ENCODE measurements at regions not wholly inside any gene's neighbourhood (a gene's known extent, or its start where the extent isn't known, plus 50 kb on each side); places are given as distances from the start of the nearest gene placed in this dataset.

DNA sequence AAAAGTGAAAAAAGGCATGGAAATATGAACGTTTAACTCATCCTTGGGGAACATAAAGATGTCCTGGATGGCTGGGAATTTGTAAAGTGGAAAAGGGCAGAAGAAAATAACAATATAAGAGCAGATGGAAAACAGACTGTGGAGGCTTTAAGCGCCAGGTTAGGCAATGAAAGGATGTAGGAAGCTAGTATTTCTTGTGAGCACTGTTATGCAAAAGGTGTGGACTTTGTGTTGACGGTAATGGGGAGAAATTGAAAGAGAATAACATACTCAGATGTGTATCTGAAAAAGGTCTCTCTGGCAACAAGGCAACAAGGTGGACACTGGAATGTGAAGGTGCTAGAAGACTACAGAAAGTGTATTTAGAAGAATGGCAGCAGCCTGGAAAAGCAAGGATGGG is 411.8 kb downstream of the PLPP3 start:
- no peak for ATAC-seq (replicated peaks in 1 of 4)
- 70% methylated on average over 3 of the region's 3 CpGs for WGBS (ENCODE audit: insufficient coverage)
- Mint-ChIP-seq H3K27me3 (no peaks in the 10 kb centered on the region), H3K4me3 (no peak overlapping the region), H3K27ac (no peak overlapping the region), H3K36me3 (no peaks in the 10 kb centered on the region), H3K4me1 (no peaks in the 10 kb centered on the region), H3K9me3 (peaks cover 0 to 6% (median 0%) of the 10 kb centered on the region in 3 donors)
- Histone ChIP-seq H3K4me1 (ENCODE audit: control insufficient read depth in 1 of 2, extremely low read depth in 1 of 2, insufficient read depth in 2 of 2, low read length in 2 of 2) (no peaks in the 10 kb centered on the region), H3K36me3 (ENCODE audit: control insufficient read depth in 2 of 2, extremely low read depth in 1 of 2, insufficient read depth in 1 of 2, low read length in 1 of 2) (no peaks in the 10 kb centered on the region), H3K4me3 (ENCODE audit: control insufficient read depth in 1 of 2, extremely low read depth in 1 of 2, low read length in 1 of 2) (no peak overlapping the region), H3K9me3 (no peaks in the 10 kb centered on the region), H3K27me3 (replicated peaks in 1 of 2; ENCODE audit: control insufficient read depth in 2 of 2, extremely low read depth in 1 of 2, insufficient read depth in 2 of 2, low read length in 1 of 2) (no peaks in the 10 kb centered on the region), H3K27ac (ENCODE audit: low read length) (no peak overlapping the region)
- POLR2A ChIA-PET = no interaction called here
- CTCF ChIA-PET = no interaction called here
- no peak for DNase-seq

DNA sequence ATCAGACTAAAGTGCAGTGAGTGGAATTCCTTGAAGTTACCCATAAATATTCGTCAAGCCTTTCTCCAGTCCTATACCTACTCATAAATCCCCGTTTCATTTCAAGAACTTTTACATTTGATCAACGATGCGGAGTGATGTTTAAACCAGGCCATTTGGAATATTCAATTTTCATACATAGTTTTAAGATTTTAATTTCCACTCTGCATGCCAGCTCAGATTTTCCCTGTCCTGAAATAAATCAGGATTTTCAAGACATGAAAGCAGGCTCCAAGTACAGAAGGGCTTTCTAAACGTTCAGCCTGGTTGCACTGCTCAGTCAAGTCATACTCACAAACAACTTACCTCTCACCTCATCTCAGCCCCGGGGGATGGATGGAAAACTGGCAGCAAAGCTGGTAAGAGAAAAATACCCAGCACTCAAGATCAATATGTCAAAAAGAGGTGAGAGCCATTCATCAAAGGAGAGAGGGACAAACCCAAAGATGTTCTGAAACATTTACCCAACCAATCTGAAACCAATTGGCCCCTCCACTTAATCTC is 418.5 kb downstream of the PLPP3 start:
- Histone ChIP-seq H3K4me3 (ENCODE audit: control insufficient read depth in 1 of 2, extremely low read depth in 1 of 2, low read length in 1 of 2) (no peak overlapping the region), H3K27me3 (replicated peaks in 1 of 2; ENCODE audit: control insufficient read depth in 2 of 2, extremely low read depth in 1 of 2, insufficient read depth in 2 of 2, low read length in 1 of 2) (no peaks in the 10 kb centered on the region), H3K27ac (ENCODE audit: low read length) (no peak overlapping the region), H3K9me3 (no peaks in the 10 kb centered on the region), H3K36me3 (ENCODE audit: control insufficient read depth in 2 of 2, extremely low read depth in 1 of 2, insufficient read depth in 1 of 2, low read length in 1 of 2) (no peaks in the 10 kb centered on the region), H3K4me1 (ENCODE audit: control insufficient read depth in 1 of 2, extremely low read depth in 1 of 2, insufficient read depth in 2 of 2, low read length in 2 of 2) (no peaks in the 10 kb centered on the region)
- no peaks in the 10 kb centered on the region for H3K36me3 Mint-ChIP-seq
- no peak for DNase-seq
- no peaks in the 10 kb centered on the region for H3K27me3 Mint-ChIP-seq
- WGBS (ENCODE audit: insufficient coverage) = 83% methylated on average over 1 of the region's 6 CpGs
- H3K27ac Mint-ChIP-seq = no peak overlapping the region
- H3K4me1 Mint-ChIP-seq = no peaks in the 10 kb centered on the region
- ATAC-seq (replicated peaks in 1 of 4) = no peak
- peaks cover 0 to 7% (median 0%) of the 10 kb centered on the region in 3 donors for H3K9me3 Mint-ChIP-seq
- ChIA-PET POLR2A (no interaction called here), CTCF (no interaction called here)
- no peak overlapping the region for H3K4me3 Mint-ChIP-seq

DNA sequence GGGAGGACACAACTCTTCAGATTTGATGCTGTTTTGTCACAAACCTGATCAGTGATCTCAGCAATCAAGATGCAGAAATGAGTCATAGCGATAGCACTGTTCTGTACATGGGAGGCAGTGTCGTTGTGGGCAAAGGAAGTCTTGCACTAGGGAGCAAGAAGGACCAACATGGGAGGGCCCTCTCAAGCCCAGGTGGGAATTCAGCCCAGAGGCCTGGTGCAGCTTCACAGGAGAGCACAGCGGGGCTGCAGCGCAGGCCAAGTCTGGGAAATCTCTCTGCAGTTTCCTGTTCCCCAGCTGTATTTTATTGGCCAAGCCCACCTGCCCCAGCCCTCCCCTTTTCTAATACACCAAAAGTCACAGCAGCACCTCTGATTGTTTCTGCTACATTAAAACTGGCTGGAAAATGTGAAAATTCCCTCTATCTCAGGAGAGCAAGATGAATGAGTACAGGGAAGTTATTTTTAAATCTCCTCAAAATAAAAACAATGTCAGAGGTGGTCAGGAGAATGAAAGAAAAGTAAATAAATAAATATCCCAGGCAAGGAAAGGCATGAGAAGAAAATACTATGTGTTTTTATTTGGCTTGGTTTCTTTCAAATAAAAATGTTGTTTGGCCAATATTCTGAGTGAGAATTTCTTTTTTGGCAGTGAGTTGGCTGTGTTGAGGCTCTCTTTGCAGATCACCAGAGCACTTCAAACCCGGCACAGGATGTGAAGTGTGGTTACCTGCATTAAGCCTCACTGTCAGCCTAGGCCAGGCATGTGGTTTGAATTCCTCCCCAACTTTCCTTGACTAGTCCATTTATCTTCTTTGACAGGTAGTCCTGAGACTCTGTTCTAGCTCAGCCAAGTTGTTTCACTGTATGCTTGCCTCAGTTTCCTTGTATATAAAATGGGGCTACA is 422.1 kb downstream of the PLPP3 start:
- Histone ChIP-seq H3K27ac (ENCODE audit: low read length) (no peak overlapping the region), H3K4me1 (ENCODE audit: control insufficient read depth in 1 of 2, extremely low read depth in 1 of 2, insufficient read depth in 2 of 2, low read length in 2 of 2) (no peaks in the 10 kb centered on the region), H3K4me3 (ENCODE audit: control insufficient read depth in 1 of 2, extremely low read depth in 1 of 2, low read length in 1 of 2) (no peak overlapping the region), H3K27me3 (replicated peaks in 1 of 2; ENCODE audit: control insufficient read depth in 2 of 2, extremely low read depth in 1 of 2, insufficient read depth in 2 of 2, low read length in 1 of 2) (no peaks in the 10 kb centered on the region), H3K9me3 (no peaks in the 10 kb centered on the region), H3K36me3 (ENCODE audit: control insufficient read depth in 2 of 2, extremely low read depth in 1 of 2, insufficient read depth in 1 of 2, low read length in 1 of 2) (no peaks in the 10 kb centered on the region)
- ChIA-PET POLR2A (no interaction called here), CTCF (no interaction called here)
- DNase-seq = no peak
- Mint-ChIP-seq H3K9me3 (peaks cover 0 to 4% (median 0%) of the 10 kb centered on the region in 3 donors), H3K27me3 (no peaks in the 10 kb centered on the region), H3K4me3 (no peak overlapping the region), H3K36me3 (no peaks in the 10 kb centered on the region), H3K27ac (no peak overlapping the region), H3K4me1 (no peaks in the 10 kb centered on the region)
- no peak for ATAC-seq (replicated peaks in 1 of 4)
- WGBS (ENCODE audit: insufficient coverage) = 71% methylated on average over 4 of the region's 5 CpGs

DNA sequence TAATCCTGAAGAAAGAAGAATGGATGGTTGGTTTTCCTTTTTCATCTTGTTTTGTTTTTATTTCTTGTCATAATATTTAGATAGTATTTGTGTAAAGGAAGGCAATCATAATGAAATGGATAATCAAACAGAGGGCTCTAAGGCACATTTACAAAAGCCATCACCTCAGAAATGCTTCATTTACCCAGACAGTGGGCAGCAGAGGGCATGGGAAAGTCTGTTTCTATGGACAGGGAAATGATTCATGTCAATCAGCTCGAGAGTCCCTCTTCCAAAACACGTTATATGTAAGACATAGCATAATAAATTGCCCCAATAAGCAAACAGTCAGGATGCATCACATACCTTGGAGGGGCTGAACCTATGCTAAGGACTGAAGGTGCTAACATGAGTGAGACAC is 426.1 kb downstream of the PLPP3 start:
- ChIA-PET CTCF (no interaction called here), POLR2A (interaction anchor here in 1 of 2 donors (0.7 kb wide), 1 partner anchor 1812 kb away, joined by 3 read pairs; no protein-coding TSS in a partner anchor)
- DNase-seq (no peak), ATAC-seq (replicated peaks in 1 of 4) (no peak)
- Mint-ChIP-seq H3K36me3 (no peaks in the 10 kb centered on the region), H3K9me3 (no peaks in the 10 kb centered on the region), H3K4me1 (no peaks in the 10 kb centered on the region), H3K27ac (no peak overlapping the region), H3K27me3 (no peaks in the 10 kb centered on the region), H3K4me3 (no peak overlapping the region)
- no peaks in the 10 kb centered on the region for H3K9me3 ChIP-seq
- H3K4me3 ChIP-seq (ENCODE audit: control insufficient read depth in 1 of 2, extremely low read depth in 1 of 2, low read length in 1 of 2) = no peak overlapping the region
- no CpG with 5 or more reads among the region's 2 CpGs for WGBS (ENCODE audit: insufficient coverage)
- H3K4me1 ChIP-seq (ENCODE audit: control insufficient read depth in 1 of 2, extremely low read depth in 1 of 2, insufficient read depth in 2 of 2, low read length in 2 of 2) = no peaks in the 10 kb centered on the region
- H3K36me3 ChIP-seq (ENCODE audit: control insufficient read depth in 2 of 2, extremely low read depth in 1 of 2, insufficient read depth in 1 of 2, low read length in 1 of 2) = no peaks in the 10 kb centered on the region
- no peak overlapping the region for H3K27ac ChIP-seq (ENCODE audit: low read length)
- no peaks in the 10 kb centered on the region for H3K27me3 ChIP-seq (replicated peaks in 1 of 2; ENCODE audit: control insufficient read depth in 2 of 2, extremely low read depth in 1 of 2, insufficient read depth in 2 of 2, low read length in 1 of 2)

DNA sequence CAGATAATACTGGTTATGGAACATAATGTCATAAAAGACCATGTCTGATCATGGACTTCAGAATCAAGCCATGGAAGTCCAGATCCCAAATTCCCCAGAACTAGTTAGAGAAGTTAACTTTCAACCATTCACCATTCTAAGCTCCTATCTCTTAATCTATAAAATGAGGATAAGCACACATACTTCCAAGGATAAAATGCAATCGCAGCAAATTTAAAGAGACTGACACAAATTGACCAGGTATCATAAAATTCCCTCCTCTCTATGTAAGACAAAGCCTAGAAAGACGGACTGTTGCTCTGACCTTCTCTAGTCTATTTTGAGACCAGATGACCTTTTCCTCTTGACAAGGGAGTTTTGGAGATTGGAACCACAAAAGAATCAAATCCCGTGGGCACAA is 426.7 kb downstream of the PLPP3 start:
- H3K4me1 Mint-ChIP-seq = no peaks in the 10 kb centered on the region
- Histone ChIP-seq H3K27me3 (replicated peaks in 1 of 2; ENCODE audit: control insufficient read depth in 2 of 2, extremely low read depth in 1 of 2, insufficient read depth in 2 of 2, low read length in 1 of 2) (no peaks in the 10 kb centered on the region), H3K4me1 (ENCODE audit: control insufficient read depth in 1 of 2, extremely low read depth in 1 of 2, insufficient read depth in 2 of 2, low read length in 2 of 2) (no peaks in the 10 kb centered on the region), H3K9me3 (no peaks in the 10 kb centered on the region), H3K4me3 (ENCODE audit: control insufficient read depth in 1 of 2, extremely low read depth in 1 of 2, low read length in 1 of 2) (no peak overlapping the region), H3K27ac (ENCODE audit: low read length) (no peak overlapping the region), H3K36me3 (ENCODE audit: control insufficient read depth in 2 of 2, extremely low read depth in 1 of 2, insufficient read depth in 1 of 2, low read length in 1 of 2) (no peaks in the 10 kb centered on the region)
- no peak overlapping the region for H3K27ac Mint-ChIP-seq
- POLR2A ChIA-PET = no interaction called here
- no peaks in the 10 kb centered on the region for H3K9me3 Mint-ChIP-seq
- no peaks in the 10 kb centered on the region for H3K27me3 Mint-ChIP-seq
- no peak overlapping the region for H3K4me3 Mint-ChIP-seq
- no peak for ATAC-seq (replicated peaks in 1 of 4)
- WGBS (ENCODE audit: insufficient coverage) = 100% methylated on average over 2 of the region's 3 CpGs
- no peaks in the 10 kb centered on the region for H3K36me3 Mint-ChIP-seq
- DNase-seq = no peak
- CTCF ChIA-PET = no interaction called here

DNA sequence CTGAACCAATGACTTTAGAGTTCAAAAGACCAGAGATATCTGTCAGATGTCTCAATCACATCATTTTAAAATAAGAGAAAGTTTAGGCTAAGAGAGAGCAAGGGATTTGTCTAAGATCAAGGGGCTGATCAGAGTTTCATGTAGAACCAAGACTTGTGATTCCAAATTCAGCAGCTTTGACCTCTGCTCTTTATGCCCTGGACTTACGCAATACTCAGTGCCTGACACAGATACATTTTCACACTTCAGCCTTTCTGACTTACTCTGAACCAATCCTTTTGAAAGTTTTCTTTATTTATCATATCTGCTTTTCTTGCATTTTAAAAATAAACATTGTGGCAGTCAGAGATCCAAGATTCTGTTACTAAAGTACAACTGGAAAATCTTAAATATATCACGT is 428.0 kb downstream of the PLPP3 start:
- Histone ChIP-seq H3K27ac (ENCODE audit: low read length) (no peak overlapping the region), H3K36me3 (ENCODE audit: control insufficient read depth in 2 of 2, extremely low read depth in 1 of 2, insufficient read depth in 1 of 2, low read length in 1 of 2) (no peaks in the 10 kb centered on the region), H3K27me3 (replicated peaks in 1 of 2; ENCODE audit: control insufficient read depth in 2 of 2, extremely low read depth in 1 of 2, insufficient read depth in 2 of 2, low read length in 1 of 2) (no peaks in the 10 kb centered on the region), H3K9me3 (no peaks in the 10 kb centered on the region), H3K4me1 (ENCODE audit: control insufficient read depth in 1 of 2, extremely low read depth in 1 of 2, insufficient read depth in 2 of 2, low read length in 2 of 2) (no peaks in the 10 kb centered on the region), H3K4me3 (ENCODE audit: control insufficient read depth in 1 of 2, extremely low read depth in 1 of 2, low read length in 1 of 2) (no peak overlapping the region)
- H3K4me1 Mint-ChIP-seq = no peaks in the 10 kb centered on the region
- ChIA-PET POLR2A (no interaction called here), CTCF (no interaction called here)
- ATAC-seq (replicated peaks in 1 of 4) = no peak
- no peak for DNase-seq
- WGBS (ENCODE audit: insufficient coverage) = no CpG with 5 or more reads among the region's 2 CpGs
- H3K27ac Mint-ChIP-seq = no peak overlapping the region
- H3K9me3 Mint-ChIP-seq = no peaks in the 10 kb centered on the region
- no peaks in the 10 kb centered on the region for H3K27me3 Mint-ChIP-seq
- no peaks in the 10 kb centered on the region for H3K36me3 Mint-ChIP-seq
- H3K4me3 Mint-ChIP-seq = no peak overlapping the region
